ENCODE measurements at regions not wholly inside any gene's neighbourhood (a gene's known extent, or its start where the extent isn't known, plus 50 kb on each side); places are given as distances from the start of the nearest gene placed in this dataset.

GRCh38 chr1:221806984-221807383, 65.1 kb upstream of the DUSP10 start:
- DNase-seq (ENCODE audit: low read depth, low spot score), result no peak
- Histone ChIP-seq H3K27ac (ENCODE audit: low read depth, low read length) (no peak overlapping the region), H4K20me1 (ENCODE audit: insufficient read depth) (no peaks in the 10 kb centered on the region), H3K79me2 (ENCODE audit: insufficient read depth, low read length) (no peaks in the 10 kb centered on the region), H3K4me3 (replicated peaks in 1 of 2; ENCODE audit: low read depth in 1 of 2, low read length in 2 of 2) (no peak overlapping the region), H3K27me3 (ENCODE audit: insufficient read depth, low read length) (no peaks in the 10 kb centered on the region), H3K9me3 (ENCODE audit: control insufficient read depth in 1 of 2, insufficient read depth in 1 of 2, low read depth in 1 of 2, low read length in 2 of 2) (no peaks in the 10 kb centered on the region), H3K4me1 (ENCODE audit: control insufficient read depth in 1 of 2, insufficient read depth in 2 of 2, low read length in 2 of 2) (peaks cover 0 to 13% of the 10 kb centered on the region in 2 experiments; a peak in 2 of 4 replicates), H2AFZ (ENCODE audit: low read depth, low read length, poor library complexity, severe bottlenecking) (no peak overlapping the region), H3K9me2 (ENCODE audit: insufficient read depth) (no peaks in the 10 kb centered on the region), H3K4me2 (ENCODE audit: low read length) (no peak overlapping the region), H3K9ac (ENCODE audit: low read length) (no peak overlapping the region), H3K36me3 (ENCODE audit: control insufficient read depth in 1 of 2, insufficient read depth in 2 of 2, low read length in 2 of 2) (no peaks in the 10 kb centered on the region)
- ChIA-PET CTCF (no interaction called here), POLR2A (no interaction called here), RAD21 (ENCODE audit: low non-redundant PET in 1 of 2, low total read pairs in 2 of 2, uncharacterized antibody in 2 of 2, unreplicated experiment in 2 of 2) (interaction anchor here in 1 of 2 experiments (0.6 kb wide), 1 partner anchor 614 kb away, joined by 3 read pairs; no protein-coding TSS in a partner anchor)
- no peak for ATAC-seq
- intact Hi-C loops (cut with micrococcal nuclease), result no loop called here
- TF ChIP-seq SIN3A (IDR thresholded peaks at IDR 0.05; ENCODE audit: low read depth) (no peak), ELF1 (IDR thresholded peaks at IDR 0.05; ENCODE audit: borderline replicate concordance, low read depth) (no peak), MAX (IDR thresholded peaks at IDR 0.05) (no peak), POLR2AphosphoS5 (IDR thresholded peaks at IDR 0.05; ENCODE audit: low read depth, low read length) (no peak), CBX3 (IDR thresholded peaks at IDR 0.05; ENCODE audit: low read depth) (no peak), REST (IDR thresholded peaks at IDR 0.05; ENCODE audit: low read depth) (no peak), POLR2A (IDR thresholded peaks at IDR 0.05; ENCODE audit: borderline replicate concordance, extremely low read depth, insufficient read depth, insufficient read length) (no peak), RAD21 (IDR thresholded peaks at IDR 0.05; ENCODE audit: low read depth) (no peak), ZBTB33 (IDR thresholded peaks at IDR 0.05; ENCODE audit: extremely low read depth, insufficient replicate concordance, low read length) (no peak), CTCF (IDR thresholded peaks at IDR 0.05 in 2 of 3, conservative IDR thresholded peaks at IDR 0.05 in 1 of 3; ENCODE audit: borderline replicate concordance in 1 of 3, insufficient read depth in 1 of 3, low read depth in 2 of 3, low read length in 2 of 3) (no peak), EZH2 (IDR thresholded peaks at IDR 0.05) (no peak), EZH2phosphoT487 (IDR thresholded peaks at IDR 0.05; ENCODE audit: borderline replicate concordance) (no peak), YY1 (IDR thresholded peaks at IDR 0.05; ENCODE audit: extremely low read depth, insufficient replicate concordance, low read depth, low read length) (no peak), TCF7L2 (IDR thresholded peaks at IDR 0.05; ENCODE audit: borderline replicate concordance, extremely low read depth, insufficient read depth, insufficient read length) (no peak), ZNF274 (IDR thresholded peaks at IDR 0.05; ENCODE audit: low read depth, low read length) (no peak), JUND (IDR thresholded peaks at IDR 0.05) (no peak), CEBPB (IDR thresholded peaks at IDR 0.05; ENCODE audit: low read depth) (no peak), ZFX (IDR thresholded peaks at IDR 0.05) (no peak)
- no TSS peak for BruUV-seq (replicated peaks)

Measured in HCT116 (cell line).